Sciatic nerve (tissue), 2 donors: ENCODE measurements at regions not wholly inside any gene's neighbourhood (a gene's known extent, or its start where the extent isn't known, plus 50 kb on each side); places are given as distances from the start of the nearest gene placed in this dataset.

Experiments used
- ATAC-seq: fragments of 200-7000 bp; cut with Tn5 transposase; one replicate; pipeline ENCODE4 v1.9.1; 2020; ENCODE audit warnings: mild to moderate bottlenecking, moderate library complexity
- DNase-seq: peaks from one replicate; pipeline ENCODE4 v3.0.0-alpha.2; 2020; ENCODE audit warnings: low spot score
- intact Hi-C: fragments of 100-400 bp; cut with DNase I; formaldehyde crosslinking; loops from one replicate; pipeline ENCODE4 v1.14.2; 2022
- donor health status: DM: no; HTN: no; CAD: no.
- donor health status: DM: no; HTN: no; CAD: no.

DNA sequence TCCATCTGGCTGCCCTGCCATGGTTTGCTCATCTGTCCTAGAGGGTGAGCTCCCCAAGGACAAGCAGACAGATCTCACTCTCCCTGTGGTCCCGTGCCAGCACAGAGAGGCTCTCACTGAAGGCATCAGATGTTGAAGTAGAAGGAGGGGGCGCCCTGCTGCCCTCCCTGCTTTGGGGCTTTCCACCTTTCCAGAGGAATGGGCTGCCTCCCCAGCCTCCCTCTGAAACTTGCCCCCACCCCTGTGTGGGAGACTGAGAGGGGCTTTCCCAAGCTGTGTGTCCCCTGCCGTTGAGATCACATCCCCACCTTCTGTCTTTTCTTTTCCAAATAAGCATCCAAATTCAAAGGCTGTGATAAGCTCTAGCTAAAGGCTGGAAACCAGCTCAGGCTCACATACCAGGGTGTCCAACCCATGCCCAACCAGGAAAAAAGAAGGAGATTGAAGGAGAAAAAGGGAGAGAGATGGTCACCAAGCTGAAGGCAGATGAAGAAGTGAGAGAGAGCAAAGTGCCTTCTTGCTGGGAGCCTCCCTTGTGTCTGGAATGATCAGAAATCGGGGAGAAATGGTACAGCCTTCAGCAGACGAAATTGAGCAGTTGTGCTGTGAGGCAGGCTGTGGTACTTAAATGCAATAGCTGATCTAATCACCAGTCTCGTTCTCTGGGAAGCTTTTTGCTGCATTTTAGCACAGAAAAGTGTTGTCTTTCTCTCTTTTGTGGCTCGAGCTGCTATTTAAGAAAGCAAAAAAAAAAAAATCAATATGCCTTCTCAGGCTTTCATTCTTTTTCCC is 145.9 kb upstream of the LHX1 start:
- no peak for DNase-seq
- intact Hi-C loops: no loop called here
- no peak for ATAC-seq

- DNase-seq: no peak
- no peak for ATAC-seq
- intact Hi-C loops: no loop called here
Observed at GRCh38 chr17:36791942-36792475, 145.3 kb upstream of the LHX1 start.

DNA sequence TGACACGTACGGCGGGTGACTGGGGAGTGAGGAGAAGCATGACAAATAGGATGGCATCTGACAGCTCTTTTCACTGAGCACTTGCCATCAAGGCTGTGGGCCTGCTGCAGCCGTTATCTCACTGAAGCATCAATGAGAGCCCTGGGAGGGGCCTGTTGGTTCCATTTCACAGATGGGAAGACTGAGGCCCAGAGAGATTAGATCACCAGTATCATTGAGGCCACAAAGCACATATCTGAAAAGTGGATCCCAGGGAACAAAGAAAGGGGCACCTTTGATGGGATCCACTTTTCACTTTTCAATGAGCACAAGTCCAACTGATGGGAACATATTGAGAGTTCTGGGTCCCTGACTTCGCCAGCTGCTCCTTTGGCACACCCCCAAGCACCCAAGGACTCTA is 144.4 kb upstream of the LHX1 start:
- intact Hi-C loops: no loop called here
- DNase-seq (no peak), ATAC-seq (no peak)

- no peak for ATAC-seq
Observed at GRCh38 chr17:36793976-36794375, 143.3 kb upstream of the LHX1 start.

GRCh38 chr17:36807496-36808179 is 129.6 kb upstream of the LHX1 start:
- DNase-seq (no peak), ATAC-seq (no peak)
- intact Hi-C loops: no loop called here

More at GRCh38 chr17:36793976-36794375, 143.3 kb upstream of the LHX1 start:
- intact Hi-C loops: no loop called here
- DNase-seq: no peak

DNA sequence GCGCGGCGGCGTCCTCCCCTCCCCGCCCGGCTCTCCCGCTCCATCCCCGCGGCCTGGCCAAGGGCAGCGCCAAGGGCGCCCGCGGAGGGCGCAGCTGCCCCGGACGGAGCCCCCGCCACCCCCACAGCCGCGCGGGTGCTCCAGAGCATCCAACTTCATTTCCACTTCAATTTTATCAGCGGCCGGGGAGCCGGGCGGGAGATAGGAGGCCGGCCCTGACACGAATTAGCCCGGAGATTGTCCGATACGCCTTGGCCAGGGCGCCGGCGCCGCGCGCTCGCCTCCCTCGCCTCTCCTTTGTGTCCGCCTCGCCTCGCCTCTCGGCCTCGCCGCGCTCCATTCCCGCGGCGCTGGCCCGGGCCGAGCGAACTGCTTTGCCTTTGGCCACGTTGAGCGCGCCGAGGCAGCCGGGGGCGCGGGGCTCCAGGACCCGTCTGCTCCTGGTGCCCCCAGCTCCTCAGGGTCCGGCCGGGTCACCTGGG is 129.1 kb upstream of the LHX1 start:
- DNase-seq (no peak), ATAC-seq (no peak)
- intact Hi-C loops: no loop called here

DNA sequence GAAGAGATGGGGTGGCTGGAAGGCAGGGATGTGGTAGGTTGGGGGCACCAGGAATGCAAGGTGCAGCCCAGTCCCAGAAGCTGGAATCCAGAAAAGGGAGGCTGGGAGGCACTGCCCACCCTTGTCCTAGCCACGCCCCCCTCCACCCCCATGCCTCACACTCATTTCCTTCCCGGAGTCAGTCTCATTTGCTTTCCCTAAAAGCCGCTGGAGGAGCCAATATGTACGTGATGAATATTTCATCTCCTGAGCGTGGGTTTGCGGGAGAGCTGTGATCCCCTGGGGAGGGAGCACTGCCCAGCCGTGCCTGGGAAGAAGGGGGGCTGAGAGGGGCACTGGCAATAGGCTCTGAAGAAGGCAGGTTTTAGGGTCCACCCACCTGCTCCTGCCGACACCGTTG is 124.5 kb upstream of the LHX1 start:
- DNase-seq (no peak), ATAC-seq (no peak)
- intact Hi-C loops: no loop called here

DNA sequence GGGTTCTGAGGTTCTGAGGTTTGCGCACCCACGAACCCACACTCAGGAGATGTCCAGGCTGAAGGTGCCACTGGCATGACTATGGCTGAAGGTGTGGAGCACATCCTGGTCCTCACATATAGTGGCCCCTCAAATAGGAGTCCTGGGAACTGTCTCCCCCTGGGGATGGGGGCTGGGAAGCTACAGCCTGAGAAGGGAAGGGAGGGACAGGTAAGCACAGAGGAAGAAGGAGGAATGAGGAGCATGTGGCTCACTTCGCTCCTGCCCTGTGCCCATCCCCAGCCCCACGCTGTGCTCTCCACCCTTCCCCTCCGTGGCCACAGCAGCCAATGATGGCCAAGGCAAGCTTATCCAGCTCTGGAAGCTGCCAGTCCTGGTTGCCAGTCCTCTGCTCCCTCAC is 123.9 kb upstream of the LHX1 start:
- no peak for DNase-seq
- intact Hi-C loops: no loop called here

GRCh38 chr17:36813957-36814563 is 123.2 kb upstream of the LHX1 start:
- no peak for DNase-seq
- intact Hi-C loops: no loop called here
- no peak for ATAC-seq

More for the DNA sequence above, 123.9 kb upstream of the LHX1 start:
- no peak for ATAC-seq

DNA sequence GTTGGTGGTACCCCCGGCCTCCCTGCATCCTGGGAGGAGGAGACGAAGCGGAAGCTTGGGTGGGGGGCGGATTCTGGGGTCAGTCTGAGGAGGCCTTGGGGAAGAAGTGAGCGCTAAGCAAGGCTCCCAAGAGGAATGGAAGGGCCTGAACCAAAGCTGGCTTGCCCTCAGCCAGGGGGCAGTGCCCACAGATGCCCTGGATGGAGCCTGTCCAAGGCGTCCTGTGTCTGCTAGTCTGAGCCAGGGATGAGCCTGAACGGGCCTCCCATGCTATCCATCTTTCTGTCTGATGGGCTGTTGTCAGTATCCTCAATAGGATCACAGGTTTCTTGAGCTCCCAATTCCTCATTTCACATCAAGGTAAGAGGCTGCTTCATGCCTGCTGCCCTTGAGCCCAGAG is 122.3 kb upstream of the LHX1 start:
- intact Hi-C loops: no loop called here

DNA sequence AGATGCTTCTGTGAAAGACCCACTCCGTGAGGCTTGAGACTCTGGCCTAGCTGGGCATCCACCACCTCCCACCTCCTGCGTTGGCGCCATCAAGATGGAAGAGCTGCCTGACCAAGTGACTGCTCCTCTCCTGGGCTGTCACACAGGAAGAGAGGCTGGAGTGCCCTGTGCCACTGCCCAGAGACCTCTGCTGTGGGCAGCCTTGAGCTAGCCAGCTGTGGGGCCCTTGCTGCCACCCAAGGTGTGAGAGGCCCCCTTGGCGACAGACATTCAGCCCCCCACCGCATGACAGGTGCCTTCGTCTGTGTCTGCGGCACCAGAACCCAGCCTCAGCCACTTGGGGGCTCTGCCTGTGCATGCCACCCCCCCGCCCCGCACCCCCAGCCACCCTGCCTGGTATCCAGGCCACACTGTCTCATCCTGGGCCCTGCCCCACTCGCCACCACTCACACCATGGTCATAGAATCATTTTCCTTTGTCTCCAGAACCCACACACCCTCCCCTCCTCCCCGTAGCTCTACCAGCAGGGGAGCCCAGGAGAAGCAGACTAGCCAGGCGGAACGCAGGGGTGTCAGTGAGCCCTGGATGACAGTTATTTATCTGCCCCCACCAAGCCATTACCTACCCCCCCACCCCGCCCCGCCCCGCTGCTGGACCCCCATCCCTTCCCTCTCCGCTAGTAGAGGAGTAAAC is 120.9 kb upstream of the LHX1 start:
- no peak for ATAC-seq
- DNase-seq: no peak
- intact Hi-C loops: no loop called here

More for the DNA sequence above, 122.3 kb upstream of the LHX1 start:
- no peak for ATAC-seq
- DNase-seq: no peak

DNA sequence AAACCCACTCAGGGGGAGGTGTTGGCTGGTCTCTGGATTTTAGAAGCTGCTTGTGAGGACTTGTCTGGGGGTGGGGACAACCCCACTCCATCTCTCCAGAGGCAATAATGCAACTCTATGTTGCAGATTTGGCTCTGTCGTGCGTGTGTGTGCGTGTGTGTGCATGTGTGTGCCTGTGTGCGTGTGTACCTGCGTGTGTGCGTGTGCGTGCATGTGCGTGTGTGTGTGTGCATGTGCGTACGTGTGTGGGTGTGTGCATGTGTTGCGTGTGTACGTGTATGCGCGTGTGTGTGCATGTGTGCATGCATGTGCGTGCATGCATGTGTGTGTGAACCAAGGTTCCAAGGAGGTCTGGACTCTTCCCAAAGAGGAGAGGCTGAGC is 120.4 kb upstream of the LHX1 start:
- intact Hi-C loops: no loop called here
- ATAC-seq: no peak
- no peak for DNase-seq

- no peak for ATAC-seq
- intact Hi-C loops: no loop called here
- no peak for DNase-seq
Observed at GRCh38 chr17:36817483-36818048, 119.7 kb upstream of the LHX1 start.

DNA sequence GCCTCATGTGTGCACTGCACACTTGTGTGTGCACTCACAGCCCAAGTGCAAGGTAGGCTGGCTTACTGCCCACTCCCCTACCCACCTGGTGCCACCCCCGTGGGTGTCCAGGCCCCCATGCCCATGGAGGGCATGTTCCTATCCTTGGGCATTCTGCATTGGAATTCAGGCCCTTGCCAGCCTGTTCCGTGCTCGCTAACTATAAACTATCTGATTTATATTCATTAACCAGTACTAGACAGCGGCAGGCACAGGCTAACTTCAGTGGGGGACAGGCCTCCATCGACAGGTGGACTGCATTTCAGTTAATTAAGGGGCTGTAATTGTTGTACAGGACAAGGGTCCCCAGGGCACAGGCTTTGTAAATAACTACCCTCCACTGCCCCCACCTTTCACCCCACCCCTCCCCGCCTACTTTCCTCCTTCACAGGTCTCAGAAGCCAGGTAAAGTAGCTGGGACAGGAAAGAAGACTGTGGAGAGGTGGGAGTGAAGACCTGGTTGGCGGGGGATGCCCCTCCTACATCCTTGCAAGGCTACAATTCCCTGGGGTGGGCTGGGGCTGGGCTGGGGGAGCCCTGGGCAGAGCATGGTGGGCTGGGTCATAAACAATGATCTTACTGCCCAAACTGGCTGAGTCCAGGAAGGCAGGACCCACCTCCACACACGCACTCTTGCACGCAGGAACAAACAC is 119.0 kb upstream of the LHX1 start:
- DNase-seq: no peak
- intact Hi-C loops: no loop called here
- ATAC-seq: no peak

GRCh38 chr17:36823850-36824677 is 113.2 kb upstream of the LHX1 start:
- DNase-seq (no peak), ATAC-seq (no peak)
- intact Hi-C loops: no loop called here

DNA sequence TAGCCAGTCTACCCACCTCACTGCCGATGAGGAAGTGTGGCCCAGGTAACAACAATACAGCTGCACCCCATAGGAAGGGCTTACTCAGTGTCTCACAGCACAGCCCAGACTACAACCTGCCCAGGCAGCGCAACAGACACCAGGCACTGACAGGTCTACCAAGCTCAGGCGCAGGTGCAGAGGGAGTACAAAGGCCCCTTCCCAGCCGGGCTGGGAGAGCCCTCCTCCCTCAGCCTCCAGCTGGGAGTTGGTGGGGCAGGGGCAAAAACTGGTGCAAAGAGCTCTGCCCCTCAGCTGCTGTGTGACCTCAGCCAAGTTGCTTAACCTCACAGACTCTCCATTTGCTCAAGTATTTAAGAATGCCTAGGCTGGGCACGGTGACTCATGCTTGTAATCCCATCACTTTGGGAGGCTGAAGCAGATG is 112.6 kb upstream of the LHX1 start:
- intact Hi-C loops: no loop called here
- ATAC-seq: no peak
- no peak for DNase-seq

DNA sequence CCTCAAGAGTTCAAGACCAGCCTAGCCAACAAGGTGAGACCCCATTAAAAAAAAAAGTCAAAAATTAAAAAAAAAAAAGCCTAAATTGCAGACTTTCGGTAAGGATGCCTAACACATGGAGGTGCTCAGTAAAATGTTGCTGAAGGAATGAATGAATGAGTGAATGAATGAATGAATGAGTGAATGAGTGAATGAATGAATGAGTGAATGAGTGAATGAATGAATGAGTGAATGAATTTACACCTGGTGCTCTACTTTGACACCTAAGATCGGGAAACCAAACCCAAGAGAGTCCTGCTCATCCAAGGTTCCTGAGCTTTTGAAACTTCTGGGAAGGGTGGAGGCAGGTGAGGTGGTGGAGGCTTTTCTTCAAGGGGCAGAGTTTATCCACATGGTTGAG is 112.2 kb upstream of the LHX1 start:
- DNase-seq: no peak

DNA sequence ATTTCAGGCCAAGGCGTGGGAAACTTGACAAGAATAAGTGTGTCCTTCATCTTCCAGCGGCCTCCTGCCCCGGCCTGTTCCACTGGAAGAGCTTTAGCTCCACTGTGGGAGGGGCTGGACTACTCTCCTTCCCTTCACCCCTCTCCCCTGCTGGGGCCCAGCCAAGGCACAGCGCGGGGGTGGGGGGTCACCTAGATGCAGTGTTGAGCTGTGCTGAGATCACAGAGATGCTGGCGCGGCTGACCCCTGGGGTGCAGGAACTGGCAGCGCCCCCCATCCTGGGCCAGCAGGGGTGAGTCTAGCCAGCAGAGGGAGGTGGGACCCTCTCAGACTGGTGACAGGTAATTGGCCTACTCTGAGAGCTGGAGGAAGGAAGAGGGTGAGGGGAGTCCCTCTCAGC is 111.8 kb upstream of the LHX1 start:
- ATAC-seq: no peak
- DNase-seq: no peak
- intact Hi-C loops: no loop called here

More for the DNA sequence above, 112.2 kb upstream of the LHX1 start:
- intact Hi-C loops: no loop called here
- ATAC-seq: no peak
